Upper lobe of left lung (tissue), 6 donors: ENCODE measurements at regions not wholly inside any gene's neighbourhood (a gene's known extent, or its start where the extent isn't known, plus 50 kb on each side); places are given as distances from the start of the nearest gene placed in this dataset.
"Not testable (repeated sequence)": the region's sequence is repeated elsewhere in the genome, so short reads cannot be mapped to it uniquely, and the experiment has no call there.

ENCODE experiments used
- ATAC-seq, 2 donors: fragments of 200-7000 bp; cut with Tn5 transposase; one replicate each; pipeline ENCODE4 v1.9.1; 2022; ENCODE audit warnings: mild to moderate bottlenecking in 2 of 2, moderate library complexity in 2 of 2; ENCODE audit not compliant: low FRiP score in 2 of 2
- DNase-seq, 2 donors: peaks; one replicate each; pipeline ENCODE4 v3.0.0-alpha.2; 2019 to 2020
- H3K27ac ChIP-seq, 4 donors: fragments of 200-600 bp; sonication (generic); one replicate each; pipeline ENCODE4 v1.5.1; 2016 to 2019
- H3K27me3 ChIP-seq, 4 donors: fragments of 200-600 bp; sonication (generic); one replicate each; pipeline ENCODE4 v1.5.1; 2017 to 2019
- H3K36me3 ChIP-seq, 4 donors: fragments of 200-600 bp; sonication (generic); one replicate each; pipeline ENCODE4 v1.5.1; 2016 to 2019
- H3K4me1 ChIP-seq, 4 donors: fragments of 200-600 bp; sonication (generic); one replicate each; pipeline ENCODE4 v1.5.1; 2018 to 2019
- H3K4me3 ChIP-seq, 4 donors: fragments of 200-600 bp; sonication (generic); one replicate each; pipeline ENCODE4 v1.5.1; 2017 to 2019; ENCODE audit warnings: mild to moderate bottlenecking in 2 of 4, moderate library complexity in 1 of 4
- H3K9me3 ChIP-seq, 4 donors: fragments of 200-600 bp; sonication (generic); one replicate each; pipeline ENCODE4 v1.5.1; 2018 to 2019
- EP300 ChIP-seq, 4 donors: sonication (generic); formaldehyde crosslinking; IDR thresholded peaks; one replicate each; pipeline ENCODE4 v1.5.1; 2017; ENCODE audit warnings: antibody characterized with exemption in 4 of 4, control low read depth in 2 of 4
- POLR2A ChIP-seq, 4 donors: fragments of 450-650 bp; IDR thresholded peaks; one replicate each; pipeline ENCODE4 v1.5.1; 2016 to 2017; ENCODE audit warnings: antibody characterized with exemption in 4 of 4, mild to moderate bottlenecking in 2 of 4
- POLR2AphosphoS5 ChIP-seq, 2 donors: sonication (generic); formaldehyde crosslinking; IDR thresholded peaks; one replicate each; pipeline ENCODE4 v1.5.1; 2017; ENCODE audit warnings: antibody characterized with exemption in 2 of 2
- WGBS, 2 donors: methylation state at CpG; one replicate each; pipeline ENCODE4 v1.1.5; 2017 to 2018; 5-methylcytosine and 5-hydroxymethylcytosine counted together
- TF ChIP-seq, protein P1 (sequence below), 6 experiments: fragments of 450-650 bp in 4 of 6; fragments of 200-600 bp in 2 of 6; sonication (generic) in 2 of 6; IDR thresholded peaks; one replicate each; pipeline ENCODE4 v1.5.1; 2016 to 2019; ENCODE audit warnings: antibody characterized with exemption in 6 of 6
- donor health status: DM: no; HTN: no; CAD: no; lungs with moderate emphysema.
- donor health status: DM: no; HTN: yes; CAD: no; lungs with severe emphysema.

DNA sequence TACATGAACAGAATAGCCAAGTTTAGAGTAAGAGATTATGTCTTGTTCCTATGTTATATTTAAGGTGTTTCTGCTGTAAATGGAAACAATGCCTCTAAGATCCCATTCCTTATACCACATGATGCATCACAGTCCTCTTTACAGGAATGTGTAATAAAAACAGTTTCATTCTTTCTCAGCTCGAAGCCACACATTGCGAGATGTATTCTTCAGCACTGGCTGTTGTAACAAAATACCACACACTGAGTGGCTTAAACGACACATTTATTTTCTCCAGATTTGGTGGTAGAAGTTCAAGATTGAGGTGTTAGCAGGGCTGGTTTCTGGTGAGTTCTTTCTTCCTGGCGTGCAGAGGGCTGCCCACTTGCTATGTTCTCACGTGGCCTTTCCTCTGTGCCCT, 246.2 kb downstream of the SOCS6 start:
- DNase-seq (no peak), ATAC-seq (no peak)
- Histone ChIP-seq H3K4me1 (no peaks in the 10 kb centered on the region), H3K27me3 (no peaks in the 10 kb centered on the region), H3K36me3 (no peaks in the 10 kb centered on the region), H3K27ac (no peak overlapping the region), H3K4me3 (no peak overlapping the region), H3K9me3 (peaks cover 0 to 3% (median 0%) of the 10 kb centered on the region in 4 donors)
- WGBS, 2 donors: 73 to 78% methylated on average over 5 of the region's 5 CpGs
- no peak for TF ChIP-seq POLR2A (IDR thresholded peaks at IDR 0.05)

DNA sequence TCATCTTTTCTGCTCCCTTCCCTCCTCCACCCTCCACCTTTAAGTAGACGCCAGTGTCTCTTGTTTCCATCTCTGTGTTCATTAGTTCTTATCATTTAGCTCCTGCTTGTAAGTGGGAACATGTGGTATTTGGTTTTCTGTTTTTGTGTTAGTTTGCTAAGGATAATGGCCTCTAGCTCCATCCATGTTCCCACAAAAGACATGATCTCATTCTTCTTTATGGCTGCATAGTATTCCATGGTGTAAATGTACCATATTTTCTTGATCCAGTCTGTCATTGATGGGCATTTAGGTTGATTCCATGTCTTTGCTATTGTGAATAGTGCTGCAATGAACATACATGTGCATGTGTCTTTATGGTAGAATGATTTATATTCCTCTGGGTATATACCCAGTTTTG, 236.5 kb downstream of the SOCS6 start:
- 88 to 95% methylated on average over 1 of the region's 1 CpG for WGBS, 2 donors

DNA sequence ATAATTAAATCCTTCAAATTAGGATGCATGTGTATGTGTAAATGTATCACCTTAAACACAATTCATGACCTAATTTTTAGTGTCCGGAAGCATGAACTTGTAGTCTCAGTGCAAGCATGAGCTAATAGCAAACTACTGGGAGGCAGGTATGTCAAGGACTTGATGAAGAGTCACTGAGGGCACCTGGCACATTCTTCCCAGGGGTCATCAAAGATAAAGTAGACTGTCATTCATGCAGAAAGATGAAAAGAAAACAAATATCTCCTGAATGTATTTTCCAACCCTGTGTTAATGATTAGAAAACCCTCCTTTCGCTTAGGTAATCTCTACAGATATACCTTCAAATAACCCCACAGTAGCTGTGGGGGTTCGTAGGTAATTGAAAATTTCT, 234.9 kb downstream of the SOCS6 start:
- ATAC-seq (no peak), DNase-seq (no peak)
- Histone ChIP-seq H3K27me3 (no peaks in the 10 kb centered on the region), H3K4me3 (no peak overlapping the region), H3K9me3 (no peaks in the 10 kb centered on the region), H3K4me1 (no peaks in the 10 kb centered on the region), H3K27ac (no peak overlapping the region), H3K36me3 (no peaks in the 10 kb centered on the region)
- TF ChIP-seq EP300 (IDR thresholded peaks at IDR 0.05) (no peak), POLR2AphosphoS5 (IDR thresholded peaks at IDR 0.05) (no peak), POLR2A (IDR thresholded peaks at IDR 0.05) (no peak)
- TF ChIP-seq, protein P1, sequence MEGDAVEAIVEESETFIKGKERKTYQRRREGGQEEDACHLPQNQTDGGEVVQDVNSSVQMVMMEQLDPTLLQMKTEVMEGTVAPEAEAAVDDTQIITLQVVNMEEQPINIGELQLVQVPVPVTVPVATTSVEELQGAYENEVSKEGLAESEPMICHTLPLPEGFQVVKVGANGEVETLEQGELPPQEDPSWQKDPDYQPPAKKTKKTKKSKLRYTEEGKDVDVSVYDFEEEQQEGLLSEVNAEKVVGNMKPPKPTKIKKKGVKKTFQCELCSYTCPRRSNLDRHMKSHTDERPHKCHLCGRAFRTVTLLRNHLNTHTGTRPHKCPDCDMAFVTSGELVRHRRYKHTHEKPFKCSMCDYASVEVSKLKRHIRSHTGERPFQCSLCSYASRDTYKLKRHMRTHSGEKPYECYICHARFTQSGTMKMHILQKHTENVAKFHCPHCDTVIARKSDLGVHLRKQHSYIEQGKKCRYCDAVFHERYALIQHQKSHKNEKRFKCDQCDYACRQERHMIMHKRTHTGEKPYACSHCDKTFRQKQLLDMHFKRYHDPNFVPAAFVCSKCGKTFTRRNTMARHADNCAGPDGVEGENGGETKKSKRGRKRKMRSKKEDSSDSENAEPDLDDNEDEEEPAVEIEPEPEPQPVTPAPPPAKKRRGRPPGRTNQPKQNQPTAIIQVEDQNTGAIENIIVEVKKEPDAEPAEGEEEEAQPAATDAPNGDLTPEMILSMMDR (IDR thresholded peaks at IDR 0.05): no peak
- WGBS, 2 donors: 67 to 78% methylated on average over 3 of the region's 3 CpGs

More for the DNA sequence above, 236.5 kb downstream of the SOCS6 start:
- H3K27me3 ChIP-seq, H3K27ac ChIP-seq, DNase-seq, H3K4me3 ChIP-seq, H3K4me1 ChIP-seq, H3K9me3 ChIP-seq, ATAC-seq, H3K36me3 ChIP-seq: not testable (repeated sequence)

DNA sequence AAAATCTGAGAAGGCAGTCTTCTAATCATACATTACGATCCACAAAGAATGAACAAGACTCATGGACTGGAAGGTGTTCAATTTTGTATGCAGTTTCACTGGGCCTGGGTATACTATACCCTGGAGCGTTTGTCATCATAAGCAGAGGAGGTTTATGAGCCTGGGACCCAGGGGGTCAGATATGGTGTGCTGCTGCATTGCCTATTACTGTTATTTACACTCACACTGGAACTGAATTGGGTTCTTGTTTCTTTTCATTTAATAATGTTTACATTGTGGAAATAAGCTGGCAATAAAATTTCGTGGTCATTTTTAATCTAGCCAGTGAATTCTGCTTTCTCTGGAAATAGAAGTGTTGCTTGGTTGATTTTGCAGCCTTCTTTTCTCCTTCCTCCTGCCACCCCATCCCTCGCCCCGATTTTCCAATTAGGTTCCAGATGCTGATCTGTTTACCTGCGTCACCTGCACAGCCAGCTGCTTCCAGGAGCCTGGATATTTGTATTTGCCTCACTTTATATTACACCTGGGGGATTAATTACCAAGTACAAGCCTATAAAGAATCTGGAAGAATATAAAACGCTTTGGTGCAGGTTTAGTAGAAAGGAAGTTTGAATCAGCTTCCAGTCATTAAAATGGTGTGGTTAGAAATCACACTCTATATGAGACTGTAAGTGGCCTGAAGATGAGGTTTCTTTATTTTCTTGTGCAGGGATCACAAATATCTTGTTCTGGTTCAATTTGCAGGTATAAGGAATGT, 234.4 kb downstream of the SOCS6 start:
- TF ChIP-seq POLR2AphosphoS5 (IDR thresholded peaks at IDR 0.05) (no peak), POLR2A (IDR thresholded peaks at IDR 0.05) (no peak), EP300 (IDR thresholded peaks at IDR 0.05) (no peak)
- TF ChIP-seq, protein P1 (IDR thresholded peaks at IDR 0.05): no peak
- Histone ChIP-seq H3K4me3 (no peak overlapping the region), H3K36me3 (no peaks in the 10 kb centered on the region), H3K9me3 (no peaks in the 10 kb centered on the region), H3K27ac (no peak overlapping the region), H3K4me1 (no peaks in the 10 kb centered on the region), H3K27me3 (no peaks in the 10 kb centered on the region)
- 66 to 70% methylated on average over 7 of the region's 7 CpGs for WGBS, 2 donors
- DNase-seq (no peak), ATAC-seq (no peak)

DNA sequence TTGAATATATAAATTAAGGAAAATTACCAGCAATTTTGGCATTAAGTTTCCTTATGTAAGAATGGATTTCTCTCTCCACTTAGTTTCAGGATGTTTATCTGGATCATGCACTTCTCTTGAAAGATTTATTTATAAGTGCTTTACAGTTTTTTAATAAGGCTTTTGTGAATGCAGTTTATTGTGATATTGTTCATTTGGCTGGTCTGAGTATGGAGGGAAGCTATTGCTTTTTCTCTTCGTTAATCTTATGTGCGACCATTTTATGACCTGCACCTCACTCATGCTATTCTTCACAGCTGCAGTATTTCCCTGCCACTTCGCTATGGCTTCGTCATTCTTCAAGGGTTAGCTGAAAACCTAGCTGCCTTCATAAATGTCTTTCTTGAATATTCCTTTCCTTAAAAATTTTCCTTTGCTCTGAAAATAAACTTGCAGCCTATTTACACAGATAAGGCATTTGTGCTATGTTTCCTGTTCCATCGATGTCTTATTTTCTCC, 233.4 kb downstream of the SOCS6 start:
- WGBS, 2 donors: 45 to 58% methylated on average over 5 of the region's 5 CpGs
- no peak for DNase-seq

More for the DNA sequence above, 233.4 kb downstream of the SOCS6 start:
- no peak overlapping the region for H3K4me3 ChIP-seq
- H3K36me3 ChIP-seq: no peaks in the 10 kb centered on the region
- H3K9me3 ChIP-seq: no peaks in the 10 kb centered on the region
- TF ChIP-seq POLR2A (IDR thresholded peaks at IDR 0.05) (no peak), POLR2AphosphoS5 (IDR thresholded peaks at IDR 0.05) (no peak), EP300 (IDR thresholded peaks at IDR 0.05) (no peak)
- TF ChIP-seq, protein P1 (IDR thresholded peaks at IDR 0.05): no peak
- H3K27ac ChIP-seq: no peak overlapping the region
- no peaks in the 10 kb centered on the region for H3K27me3 ChIP-seq
- H3K4me1 ChIP-seq: no peaks in the 10 kb centered on the region
- ATAC-seq: no peak
